ENCODE measurements at regions not wholly inside any gene's neighbourhood (a gene's known extent, or its start where the extent isn't known, plus 50 kb on each side); places are given as distances from the start of the nearest gene placed in this dataset.

GRCh38 chr6:6772751-6773150 lies 184.2 kb downstream of the LY86 start:
- Histone ChIP-seq H4K20me1 (replicated peaks; ENCODE audit: control insufficient read depth, insufficient read depth, low read length) (no peaks in the 10 kb centered on the region), H3K4me1 (replicated peaks in 1 of 2; ENCODE audit: control insufficient read depth in 2 of 2, insufficient read depth in 2 of 2, low read length in 2 of 2) (peaks cover 4 to 14% of the 10 kb centered on the region in 2 experiments; a peak in 4 of 5 replicates), H3K4me3 (no peak overlapping the region), H3K27me3 (ENCODE audit: control insufficient read depth in 2 of 2, insufficient read depth in 2 of 2, low read length in 2 of 2) (peaks cover 0 to 4% of the 10 kb centered on the region in 2 experiments; a peak in 2 of 5 replicates), H3K27ac (ENCODE audit: extremely low read depth, low read depth, low read length) (no peak overlapping the region), H3K9me3 (replicated peaks; ENCODE audit: control insufficient read depth, insufficient read depth, low read depth, low read length) (no peaks in the 10 kb centered on the region), H3K9ac (ENCODE audit: insufficient read depth in 1 of 2, low read depth in 2 of 2, low read length in 2 of 2) (peak overlapping the region in 1 of 2 experiments; percentile 87; a peak in 2 of 4 replicates), H2AFZ (ENCODE audit: low read depth, low read length) (peak overlapping the region; percentile 36), H3K79me2 (ENCODE audit: control insufficient read depth, insufficient read depth, low read length) (no peaks in the 10 kb centered on the region), H3K36me3 (ENCODE audit: control insufficient read depth, insufficient read depth, low read length) (no peaks in the 10 kb centered on the region), H3K4me2 (ENCODE audit: insufficient read depth, low read length) (peak overlapping the region; percentile 21; the same call in 1 of the 2 replicates), H3K9me1 (ENCODE audit: control insufficient read depth, insufficient read depth, low read length) (no peaks in the 10 kb centered on the region)
- intact Hi-C loops (cut with micrococcal nuclease), result no loop called here
- TF ChIP-seq NFIC (IDR thresholded peaks at IDR 0.05) (peak; percentile 51), PURB (CRISPR knock-in tag; IDR thresholded peaks at IDR 0.05; ENCODE audit: low read depth) (no peak), UBTF (IDR thresholded peaks at IDR 0.05; ENCODE audit: borderline replicate concordance in 1 of 2, low read depth in 2 of 2, low read length in 2 of 2) (0 out of 4 replicates have a peak, but pooled peaks of 1 of the 2 experiments have one; percentile 9)
- ATAC-seq (peak; percentile 61), DNase-seq (ENCODE audit: extremely low read depth in 1 of 4, low spot score in 3 of 4) (no peak), FAIRE-seq (no peak)
- no TSS peak for BruUV-seq (replicated peaks)
- in situ Hi-C loops (cut with MboI), result no loop called here
- POLR2A ChIA-PET, result interaction anchor here (0.6 to 1.3 kb wide), 5 partner anchors 8 to 1883 kb away, joined by 3 to 5 read pairs (median 3); no protein-coding TSS in a partner anchor
- WGBS (ENCODE audit: insufficient coverage, low coverage, missing lambda C conversion rate), result 5% methylated on average over 6 of the region's 6 CpGs
- CTCF ChIA-PET (ENCODE audit: low intra/inter-chr PET ratio), result no interaction called here

Data from K562 (cell line).